ENCODE measurements at regions not wholly inside any gene's neighbourhood (a gene's known extent, or its start where the extent isn't known, plus 50 kb on each side); places are given as distances from the start of the nearest gene placed in this dataset.

DNA sequence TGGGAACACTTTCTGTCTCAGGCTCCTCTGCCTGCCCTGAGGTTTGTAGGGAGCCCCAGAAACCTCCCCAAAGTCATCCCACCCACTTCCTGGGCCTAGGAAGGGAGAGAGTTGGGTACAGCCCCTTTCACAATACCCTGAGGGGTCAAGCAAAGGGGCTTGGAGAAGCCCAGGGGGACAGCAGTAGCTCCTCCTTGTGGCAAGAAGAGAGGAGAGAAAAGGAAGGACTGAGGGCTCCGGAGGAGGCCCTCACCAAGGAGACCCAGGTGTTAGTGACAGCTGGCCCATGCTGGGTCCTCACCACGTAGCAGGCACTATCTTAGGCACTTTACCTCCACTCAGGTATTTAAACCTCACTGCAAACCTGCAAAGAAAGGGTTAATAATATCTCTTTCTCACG is 112.8 kb downstream of the IRX5 start:
- H3K4me3 ChIP-seq (ENCODE audit: low read depth, low read length): no peak overlapping the region
- DNase-seq (ENCODE audit: low read depth, low spot score): no peak
- in situ Hi-C loops (cut with HindIII; ENCODE audit: low sequenced_read_pairs): no loop called here
- TF ChIP-seq CTCF (IDR thresholded peaks at IDR 0.05; ENCODE audit: low read depth, low read length): peak; percentile 3

- no peak for DNase-seq (ENCODE audit: low read depth, low spot score)
- no peak for TF ChIP-seq CTCF (IDR thresholded peaks at IDR 0.05; ENCODE audit: low read depth, low read length)
- in situ Hi-C loops (cut with HindIII; ENCODE audit: low sequenced_read_pairs): no loop called here
Observed at GRCh38 chr16:55044201-55044975, 113.7 kb downstream of the IRX5 start.

DNA sequence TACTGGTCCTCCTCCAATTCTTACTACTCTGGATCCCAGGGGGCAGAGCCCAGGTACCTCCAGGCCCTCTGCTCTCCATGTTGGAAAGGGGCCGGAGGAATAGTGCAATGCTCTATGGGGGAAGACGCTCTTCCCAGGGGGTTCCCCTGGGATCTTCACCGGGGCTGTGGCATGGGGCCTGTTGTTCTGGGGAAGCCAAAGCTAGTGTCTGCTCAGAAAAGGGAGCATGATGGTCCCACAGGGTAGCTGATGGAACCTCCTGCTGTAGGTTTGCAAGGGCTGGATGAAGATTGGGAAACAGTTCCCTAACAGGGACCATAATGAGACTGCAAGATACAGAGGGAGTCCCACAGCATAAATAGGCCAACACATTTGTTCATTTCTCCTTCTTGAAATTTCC is 114.7 kb downstream of the IRX5 start:
- in situ Hi-C loops (cut with HindIII; ENCODE audit: low sequenced_read_pairs): no loop called here
- no peak for TF ChIP-seq CTCF (IDR thresholded peaks at IDR 0.05; ENCODE audit: low read depth, low read length)
- no peak for DNase-seq (ENCODE audit: low read depth, low spot score)
- no peak overlapping the region for H3K4me3 ChIP-seq (ENCODE audit: low read depth, low read length)

More at GRCh38 chr16:55044201-55044975, 113.7 kb downstream of the IRX5 start:
- no peak overlapping the region for H3K4me3 ChIP-seq (ENCODE audit: low read depth, low read length)

DNA sequence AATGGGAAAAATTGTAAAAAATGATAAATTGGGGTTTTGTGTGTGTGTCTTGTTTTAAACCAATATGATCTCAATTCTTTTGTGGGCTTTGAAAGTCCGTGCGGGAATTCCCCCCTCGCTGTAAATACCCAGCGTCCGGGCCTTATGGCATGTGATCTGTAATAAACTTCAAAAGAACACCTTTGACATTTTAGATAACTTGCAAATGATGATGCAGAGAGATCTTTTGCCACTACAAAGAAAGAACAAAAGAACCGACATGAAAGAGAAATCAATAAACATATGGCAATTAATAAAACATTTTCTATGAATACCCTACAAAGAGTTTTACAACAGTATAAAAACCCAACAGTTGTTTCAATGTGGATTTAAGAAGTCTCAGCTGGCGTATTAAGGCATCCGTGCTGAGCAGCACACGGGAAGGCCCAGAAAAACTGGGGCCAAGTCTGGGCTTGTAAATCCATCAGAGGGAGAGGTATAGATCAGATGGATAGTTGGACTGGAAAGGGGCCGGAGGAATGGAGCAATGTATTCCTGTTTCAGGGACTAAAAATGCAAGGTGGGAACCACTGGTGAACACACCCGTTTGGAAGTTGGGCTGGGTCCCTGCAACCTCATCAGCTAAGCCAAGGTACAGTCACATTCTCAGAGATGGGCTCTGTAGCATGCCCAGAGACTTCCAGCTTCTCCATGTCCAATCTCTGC is 115.2 kb downstream of the IRX5 start:
- in situ Hi-C loops (cut with HindIII; ENCODE audit: low sequenced_read_pairs): no loop called here
- TF ChIP-seq CTCF (IDR thresholded peaks at IDR 0.05; ENCODE audit: low read depth, low read length): no peak
- no peak overlapping the region for H3K4me3 ChIP-seq (ENCODE audit: low read depth, low read length)
- no peak for DNase-seq (ENCODE audit: low read depth, low spot score)

DNA sequence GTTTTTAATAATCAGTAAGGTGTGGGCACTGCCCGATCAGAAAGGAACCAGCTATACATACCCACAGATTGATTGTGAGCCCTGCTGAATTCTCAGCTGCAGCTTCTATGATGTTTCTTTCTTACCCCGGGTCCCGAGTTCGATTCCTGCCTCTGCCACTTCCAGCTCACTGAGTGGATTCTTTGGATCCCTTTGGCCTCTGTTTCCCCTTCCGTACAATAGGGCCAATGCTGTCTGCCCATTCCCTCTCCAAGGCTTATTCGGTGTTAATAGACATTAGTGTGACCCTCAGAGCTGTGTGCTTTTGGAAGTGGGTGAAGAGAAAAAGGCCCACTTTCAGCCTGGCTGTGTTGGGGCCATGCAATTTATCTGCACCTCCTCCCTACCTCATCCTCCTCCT is 115.8 kb downstream of the IRX5 start:
- in situ Hi-C loops (cut with HindIII; ENCODE audit: low sequenced_read_pairs): no loop called here
- DNase-seq (ENCODE audit: low read depth, low spot score): no peak
- no peak for TF ChIP-seq CTCF (IDR thresholded peaks at IDR 0.05; ENCODE audit: low read depth, low read length)
- no peak overlapping the region for H3K4me3 ChIP-seq (ENCODE audit: low read depth, low read length)

- DNase-seq (ENCODE audit: low read depth, low spot score): no peak
- no peak overlapping the region for H3K4me3 ChIP-seq (ENCODE audit: low read depth, low read length)
- TF ChIP-seq CTCF (IDR thresholded peaks at IDR 0.05; ENCODE audit: low read depth, low read length): no peak
- in situ Hi-C loops (cut with HindIII; ENCODE audit: low sequenced_read_pairs): no loop called here
Observed at GRCh38 chr16:55046916-55047315, 116.3 kb downstream of the IRX5 start.
